ENCODE measurements at regions not wholly inside any gene's neighbourhood (a gene's known extent, or its start where the extent isn't known, plus 50 kb on each side); places are given as distances from the start of the nearest gene placed in this dataset.

DNA sequence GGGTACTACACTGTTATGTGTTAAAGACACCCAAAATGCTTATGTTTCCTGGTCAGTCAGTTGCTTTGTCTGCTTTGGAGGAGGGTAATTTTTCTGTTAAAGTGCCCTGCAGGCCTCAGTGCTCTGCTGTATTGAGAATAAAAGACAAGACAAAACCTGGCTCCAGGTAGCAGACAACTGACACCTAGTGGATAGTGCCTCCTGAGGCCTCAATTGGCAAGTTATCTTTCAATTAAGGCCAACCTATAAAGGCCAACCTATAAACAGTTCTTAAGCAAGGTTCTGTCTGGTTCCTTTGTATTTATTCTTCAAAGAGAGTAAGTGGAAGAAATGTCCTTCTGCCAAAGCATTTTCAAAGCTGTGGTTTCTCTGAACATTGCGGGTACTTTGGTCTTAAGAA is 773.8 kb downstream of the MECOM start:
- Mint-ChIP-seq H3K36me3 (no peaks in the 10 kb centered on the region), H3K27ac (no peak overlapping the region), H3K27me3 (no peaks in the 10 kb centered on the region), H3K4me3 (no peak overlapping the region), H3K9me3 (peaks cover 3% of the 10 kb centered on the region), H3K4me1 (ENCODE audit: unreplicated experiment) (peaks cover 7% of the 10 kb centered on the region)
- no peak for DNase-seq (ENCODE audit: extremely low spot score, unreplicated experiment)
- TF ChIP-seq, protein P1, sequence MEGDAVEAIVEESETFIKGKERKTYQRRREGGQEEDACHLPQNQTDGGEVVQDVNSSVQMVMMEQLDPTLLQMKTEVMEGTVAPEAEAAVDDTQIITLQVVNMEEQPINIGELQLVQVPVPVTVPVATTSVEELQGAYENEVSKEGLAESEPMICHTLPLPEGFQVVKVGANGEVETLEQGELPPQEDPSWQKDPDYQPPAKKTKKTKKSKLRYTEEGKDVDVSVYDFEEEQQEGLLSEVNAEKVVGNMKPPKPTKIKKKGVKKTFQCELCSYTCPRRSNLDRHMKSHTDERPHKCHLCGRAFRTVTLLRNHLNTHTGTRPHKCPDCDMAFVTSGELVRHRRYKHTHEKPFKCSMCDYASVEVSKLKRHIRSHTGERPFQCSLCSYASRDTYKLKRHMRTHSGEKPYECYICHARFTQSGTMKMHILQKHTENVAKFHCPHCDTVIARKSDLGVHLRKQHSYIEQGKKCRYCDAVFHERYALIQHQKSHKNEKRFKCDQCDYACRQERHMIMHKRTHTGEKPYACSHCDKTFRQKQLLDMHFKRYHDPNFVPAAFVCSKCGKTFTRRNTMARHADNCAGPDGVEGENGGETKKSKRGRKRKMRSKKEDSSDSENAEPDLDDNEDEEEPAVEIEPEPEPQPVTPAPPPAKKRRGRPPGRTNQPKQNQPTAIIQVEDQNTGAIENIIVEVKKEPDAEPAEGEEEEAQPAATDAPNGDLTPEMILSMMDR (conservative IDR thresholded peaks at IDR 0.05), result no peak

DNA sequence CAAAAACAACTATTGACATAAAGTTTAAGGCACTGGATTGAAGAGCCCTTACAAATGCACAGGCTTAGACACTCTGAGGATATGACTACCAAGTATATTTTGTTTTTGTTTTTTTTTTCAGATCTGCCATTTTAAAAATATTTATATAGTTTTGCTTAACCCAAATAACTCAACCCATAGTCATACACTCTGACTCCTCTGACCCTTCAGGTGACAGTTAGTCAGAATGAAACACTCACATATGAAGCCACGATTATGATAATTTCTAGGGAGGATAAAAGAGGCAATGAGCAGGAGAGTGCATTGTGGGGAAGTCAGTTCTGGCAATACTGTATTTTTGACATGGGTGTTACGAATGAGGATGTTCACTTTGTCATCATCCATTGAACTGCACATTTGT is 774.7 kb downstream of the MECOM start:
- no peak overlapping the region for H3K27ac Mint-ChIP-seq
- H3K4me1 Mint-ChIP-seq (ENCODE audit: unreplicated experiment), result peaks cover 7% of the 10 kb centered on the region
- TF ChIP-seq, protein P1 (conservative IDR thresholded peaks at IDR 0.05), result no peak

DNA sequence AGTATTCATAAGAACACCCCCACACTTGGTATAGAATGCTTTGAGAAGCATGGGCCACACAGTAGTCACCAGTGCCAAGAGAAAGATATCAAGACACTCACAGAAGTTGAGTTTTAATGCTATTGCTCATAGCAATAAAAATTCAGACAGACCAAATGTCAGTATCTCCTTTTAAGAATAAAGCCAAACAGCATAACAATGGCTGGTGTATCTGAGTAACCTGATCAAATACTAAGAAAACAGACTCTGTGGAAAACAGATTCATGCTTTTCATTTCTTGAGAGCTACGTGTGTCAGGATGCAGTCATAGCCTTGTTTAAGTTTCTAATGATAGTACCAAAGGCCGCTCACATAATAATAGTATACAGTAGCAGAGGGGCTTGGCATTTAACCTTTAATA is 778.5 kb downstream of the MECOM start:
- DNase-seq (ENCODE audit: extremely low spot score, unreplicated experiment), result no peak
- no peak overlapping the region for H3K27ac Mint-ChIP-seq
- TF ChIP-seq, protein P1 (conservative IDR thresholded peaks at IDR 0.05), result no peak
- no peaks in the 10 kb centered on the region for H3K9me3 Mint-ChIP-seq
- peaks cover 7% of the 10 kb centered on the region for H3K4me1 Mint-ChIP-seq (ENCODE audit: unreplicated experiment)
- no peak overlapping the region for H3K4me3 Mint-ChIP-seq
- no peaks in the 10 kb centered on the region for H3K36me3 Mint-ChIP-seq
- no peaks in the 10 kb centered on the region for H3K27me3 Mint-ChIP-seq

More for the DNA sequence above, 774.7 kb downstream of the MECOM start:
- H3K36me3 Mint-ChIP-seq, result no peaks in the 10 kb centered on the region
- peaks cover under 1% of the 10 kb centered on the region for H3K9me3 Mint-ChIP-seq
- H3K27me3 Mint-ChIP-seq, result no peaks in the 10 kb centered on the region
- no peak overlapping the region for H3K4me3 Mint-ChIP-seq
- DNase-seq (ENCODE audit: extremely low spot score, unreplicated experiment), result no peak

DNA sequence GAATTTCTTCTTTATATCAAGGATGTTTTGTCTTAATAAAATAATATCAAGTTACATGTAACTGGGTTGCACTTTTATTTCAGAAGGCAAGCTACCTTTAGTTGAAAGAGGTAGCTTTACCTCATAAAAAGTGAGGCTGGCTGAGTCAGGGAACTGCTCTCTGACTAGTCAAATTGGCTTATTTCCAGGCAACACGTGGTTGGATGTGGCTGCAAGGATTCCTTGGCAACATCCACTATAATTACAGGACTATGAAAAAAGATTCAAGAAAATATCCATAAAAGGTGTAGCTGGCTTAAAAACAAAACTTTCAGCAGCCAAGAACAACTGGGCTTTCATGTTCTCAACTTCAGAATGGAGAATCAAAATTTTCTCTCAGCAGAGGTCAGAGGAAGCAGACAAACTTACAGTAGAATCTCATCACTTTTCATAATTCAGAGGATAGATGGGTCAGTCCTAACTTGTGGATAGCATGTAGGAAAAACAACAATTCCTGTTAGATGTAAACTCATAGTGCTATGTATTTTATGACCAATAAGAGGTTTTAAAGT is 779.1 kb downstream of the MECOM start:
- TF ChIP-seq, protein P1 (conservative IDR thresholded peaks at IDR 0.05), result no peak
- Mint-ChIP-seq H3K4me1 (ENCODE audit: unreplicated experiment) (peaks cover 7% of the 10 kb centered on the region), H3K27me3 (no peaks in the 10 kb centered on the region), H3K9me3 (no peaks in the 10 kb centered on the region), H3K4me3 (no peak overlapping the region), H3K36me3 (no peaks in the 10 kb centered on the region), H3K27ac (no peak overlapping the region)
- DNase-seq (ENCODE audit: extremely low spot score, unreplicated experiment), result no peak

DNA sequence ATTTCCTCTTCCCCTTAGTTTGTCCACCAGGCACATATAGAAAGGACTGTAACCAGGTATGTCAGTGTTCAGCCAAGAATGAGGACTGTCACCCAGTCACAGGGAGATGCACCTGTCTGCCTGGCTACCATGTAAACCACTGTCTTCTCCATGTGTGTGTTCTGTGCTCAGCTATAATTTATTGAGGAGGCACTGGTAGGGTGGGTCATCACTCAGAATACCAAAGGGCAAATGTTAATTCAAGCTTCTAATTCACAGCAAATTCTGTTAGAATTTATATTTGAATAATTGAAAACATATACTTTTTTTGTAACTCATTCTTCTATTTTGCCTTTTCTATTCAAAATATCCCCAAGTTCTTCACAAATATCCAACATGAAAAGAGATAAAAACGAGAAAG is 780.4 kb downstream of the MECOM start:
- peaks cover 6% of the 10 kb centered on the region for H3K4me1 Mint-ChIP-seq (ENCODE audit: unreplicated experiment)
- no peaks in the 10 kb centered on the region for H3K9me3 Mint-ChIP-seq
- no peaks in the 10 kb centered on the region for H3K36me3 Mint-ChIP-seq
- no peak for DNase-seq (ENCODE audit: extremely low spot score, unreplicated experiment)
- no peak overlapping the region for H3K27ac Mint-ChIP-seq
- TF ChIP-seq, protein P1 (conservative IDR thresholded peaks at IDR 0.05), result no peak
- no peak overlapping the region for H3K4me3 Mint-ChIP-seq
- no peaks in the 10 kb centered on the region for H3K27me3 Mint-ChIP-seq

DNA sequence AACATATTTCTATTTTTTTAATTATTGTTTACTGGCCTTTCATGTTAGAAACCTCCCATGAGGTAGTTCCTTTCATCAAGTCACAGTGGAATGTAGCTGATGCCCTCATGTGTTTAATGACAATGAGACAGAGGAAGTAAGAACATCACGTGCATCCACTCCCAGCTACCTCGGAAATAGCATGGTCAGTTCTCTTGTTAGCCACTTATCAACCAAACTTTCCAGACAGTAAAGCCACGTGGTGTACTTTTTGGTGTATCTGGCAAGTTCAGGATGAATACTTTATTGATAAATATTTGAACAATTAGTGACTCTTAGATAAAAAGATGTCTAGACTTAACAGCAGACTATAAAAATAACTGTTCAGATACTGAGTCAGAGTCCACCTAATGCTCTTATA is 781.7 kb downstream of the MECOM start:
- Mint-ChIP-seq H3K4me1 (ENCODE audit: unreplicated experiment) (peaks cover 12% of the 10 kb centered on the region), H3K36me3 (no peaks in the 10 kb centered on the region), H3K4me3 (no peak overlapping the region), H3K27me3 (no peaks in the 10 kb centered on the region), H3K27ac (no peak overlapping the region), H3K9me3 (no peaks in the 10 kb centered on the region)
- TF ChIP-seq, protein P1 (conservative IDR thresholded peaks at IDR 0.05), result no peak
- no peak for DNase-seq (ENCODE audit: extremely low spot score, unreplicated experiment)
